ENCODE measurements at regions not wholly inside any gene's neighbourhood (a gene's known extent, or its start where the extent isn't known, plus 50 kb on each side); places are given as distances from the start of the nearest gene placed in this dataset.
A peak's percentile ranks its signal among the peaks of the same experiment; 100 is the strongest.

DNA sequence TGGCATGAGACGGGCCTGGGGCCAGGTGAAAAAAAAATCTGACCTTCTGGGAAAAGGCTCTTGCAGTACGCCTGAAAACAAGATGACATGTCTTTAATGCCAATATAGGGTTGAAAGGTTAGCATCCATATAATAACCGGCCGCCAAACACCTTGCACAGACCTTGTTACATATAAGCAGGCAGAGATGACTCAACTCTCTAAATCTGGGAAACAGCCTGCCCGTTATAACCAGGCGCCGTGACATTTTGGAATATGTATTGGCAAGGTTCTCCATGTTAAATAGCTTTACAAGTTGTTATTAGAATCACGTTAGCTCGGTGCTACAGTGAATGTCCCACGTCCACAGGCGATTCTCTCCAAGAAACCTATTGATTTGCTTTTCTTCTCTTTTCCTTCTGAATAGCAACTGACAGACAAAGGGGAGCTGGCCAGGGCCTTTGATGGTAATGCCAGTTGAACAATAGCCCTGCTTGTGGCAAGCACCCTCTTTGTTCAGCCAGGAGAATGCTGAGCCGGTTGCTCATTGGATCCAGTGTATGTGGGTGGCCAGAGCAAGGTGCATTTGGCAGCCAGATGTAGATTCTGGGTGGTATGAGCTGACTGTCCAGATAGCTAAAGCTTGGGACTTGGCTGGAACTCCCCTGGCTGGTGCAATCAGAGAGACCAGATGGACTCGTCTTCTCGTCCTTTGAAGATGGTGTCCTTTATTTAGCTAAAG is 80.1 kb upstream of the AUTS2 start:
- Histone ChIP-seq H3K56ac (replicated peaks; ENCODE audit: insufficient read length, low read depth, low read length) (no peak overlapping the region), H4K5ac (ENCODE audit: insufficient read length, low read depth, low read length) (no peak overlapping the region), H3K36me3 (ENCODE audit: control insufficient read depth in 2 of 4, insufficient read depth in 4 of 4, low read length in 3 of 4) (no peaks in the 10 kb centered on the region), H4K8ac (ENCODE audit: extremely low read depth, insufficient read depth, low read length) (no peak overlapping the region), H3K27me3 (replicated peaks in 1 of 4; ENCODE audit: control insufficient read depth in 3 of 4, extremely low read depth in 1 of 4, insufficient read depth in 3 of 4, low read length in 3 of 4) (no peaks in the 10 kb centered on the region; a peak in 1 of 7 replicates), H3K79me2 (ENCODE audit: control insufficient read depth in 1 of 2, insufficient read depth in 2 of 2, low read length in 2 of 2) (no peaks in the 10 kb centered on the region), H3K23me2 (ENCODE audit: low read depth, low read length) (peaks cover 2% of the 10 kb centered on the region; the same call in 1 of the 2 replicates), H2BK5ac (ENCODE audit: low read depth, low read length) (peak overlapping the region; percentile 67; the same call in 1 of the 2 replicates), H4K20me1 (replicated peaks in 1 of 2; ENCODE audit: control insufficient read depth in 1 of 2, insufficient read depth in 2 of 2, low read length in 2 of 2) (no peaks in the 10 kb centered on the region), H3K18ac (ENCODE audit: extremely low read depth, low read length) (peak overlapping the region; percentile 86), H4K91ac (replicated peaks; ENCODE audit: insufficient read length, low read length) (no peak overlapping the region), H2BK120ac (replicated peaks; ENCODE audit: low read depth, low read length) (no peak overlapping the region), H3K23ac (ENCODE audit: insufficient read length) (no peak overlapping the region), H2AFZ (ENCODE audit: low read length) (no peak overlapping the region), H2BK15ac (ENCODE audit: low read length) (no peak overlapping the region), H3K79me1 (ENCODE audit: low read depth, low read length) (no peaks in the 10 kb centered on the region), H3K14ac (ENCODE audit: insufficient read length) (no peak overlapping the region), H3K27ac (ENCODE audit: low read depth, low read length) (no peak overlapping the region), H2BK20ac (ENCODE audit: low read length) (peak overlapping the region; percentile 16; the same call in 1 of the 2 replicates), H3K4me2 (ENCODE audit: insufficient read depth in 1 of 2, low read depth in 2 of 2, low read length in 2 of 2) (peak overlapping the region; percentile 41 to 56), H3K9ac (replicated peaks in 1 of 4; ENCODE audit: extremely low read depth in 1 of 4, low read depth in 3 of 4, low read length in 3 of 4) (no peak overlapping the region; a peak in 1 of 7 replicates), H2AK5ac (ENCODE audit: low read depth, low read length) (0 out of 2 replicates have a peak overlapping the region, but pooled peaks have one; percentile 39), H3K4ac (replicated peaks; ENCODE audit: insufficient read length, low read depth, low read length) (no peak overlapping the region), H3K9me3 (ENCODE audit: insufficient read depth in 2 of 2, low read depth in 1 of 2, low read length in 1 of 2) (no peaks in the 10 kb centered on the region), H3K4me1 (replicated peaks in 1 of 4; ENCODE audit: control insufficient read depth in 3 of 4, insufficient read depth in 4 of 4, low read length in 3 of 4) (peaks cover 0 to 18% (median 7%) of the 10 kb centered on the region in 4 experiments; a peak in 4 of 7 replicates), H2BK12ac (ENCODE audit: low read depth, low read length) (peak overlapping the region; percentile 41; the same call in 1 of the 2 replicates), H3K4me3 (ENCODE audit: extremely low read depth in 1 of 4, insufficient read depth in 2 of 4, low read depth in 3 of 4, low read length in 4 of 4) (peak overlapping the region in 1 of 4 experiments; percentile 34; a peak in 2 of 8 replicates)
- 26% methylated on average over 14 of the region's 14 CpGs; no CpG with 5 or more reads in 1 of the 2 experiments for WGBS, 2 experiments (ENCODE audit: extremely low coverage in 1 of 2, insufficient coverage in 1 of 2, insufficient read length in 1 of 2, insufficient replicate concordance in 2 of 2, low coverage in 1 of 2, low lambda C conversion rate in 2 of 2, missing lambda C conversion rate in 1 of 2)
- peak; percentile 98 for FAIRE-seq
- ChIA-PET CTCF (ENCODE audit: partially characterized antibody) (no interaction called here), POLR2A (ENCODE audit: partially characterized antibody) (interaction anchor here (0.6 to 1.4 kb wide), 4 partner anchors 16 to 494 kb away, joined by 3 to 4 read pairs (median 3); no protein-coding TSS in a partner anchor)
- peak; percentile 69 to 87 for DNase-seq (ENCODE audit: low read depth in 1 of 2, low spot score in 2 of 2)
- TF ChIP-seq JUND (IDR thresholded peaks at IDR 0.05; ENCODE audit: low read length): 0 out of 2 replicates have a peak, but pooled peaks have one; percentile 12
- TF ChIP-seq TEAD4 (IDR thresholded peaks at IDR 0.05; ENCODE audit: low read depth, low read length): 0 out of 2 replicates have a peak, but pooled peaks have one; percentile 55
- no peak for TF ChIP-seq PHF8 (conservative IDR thresholded peaks at IDR 0.05; ENCODE audit: low read depth, low read length)
- TF ChIP-seq TAF1 (IDR thresholded peaks at IDR 0.05; ENCODE audit: low read depth, low read length): 0 out of 2 replicates have a peak, but pooled peaks have one; percentile 19
- peak; percentile 68 for TF ChIP-seq YY1 (IDR thresholded peaks at IDR 0.05; ENCODE audit: low read depth, low read length)
- peak; percentile 46 for TF ChIP-seq TAF7 (optimal IDR thresholded peaks at IDR 0.05; ENCODE audit: borderline replicate concordance, low read depth, low read length)
- TF ChIP-seq CEBPB (IDR thresholded peaks at IDR 0.05; ENCODE audit: low read depth, low read length): no peak
- TF ChIP-seq NANOG (IDR thresholded peaks at IDR 0.05; ENCODE audit: insufficient read depth, low read depth, low read length, poor library complexity, severe bottlenecking): peak; percentile 96
- no peak for TF ChIP-seq POU5F1 (IDR thresholded peaks at IDR 0.05; ENCODE audit: low read depth, low read length)
- TF ChIP-seq SIN3A (conservative IDR thresholded peaks at IDR 0.05 in 1 of 2, IDR thresholded peaks at IDR 0.05 in 1 of 2; ENCODE audit: low read depth in 1 of 2, low read length in 2 of 2): peak in 1 of 2 experiments; percentile 73; a peak in 1 of 4 replicates
- peak; percentile 76 for TF ChIP-seq CTBP2 (IDR thresholded peaks at IDR 0.05; ENCODE audit: borderline replicate concordance, insufficient read depth, insufficient read length, low read length)
- TF ChIP-seq TCF12 (IDR thresholded peaks at IDR 0.05; ENCODE audit: low read depth, low read length): peak; percentile 82; the same call in 1 of the 2 replicates

All from H1 (cell line).